DMS153 treated with DMSO at 0.1 percent for 48 hours (cell line): ENCODE measurements at regions not wholly inside any gene's neighbourhood (a gene's known extent, or its start where the extent isn't known, plus 50 kb on each side); places are given as distances from the start of the nearest gene placed in this dataset.

Experiments
- DNase-seq: peaks from one replicate; lab custom pipeline; 2025; ENCODE audit not compliant: unreplicated experiment; lab: John Stamatoyannopoulos, UW

DNA sequence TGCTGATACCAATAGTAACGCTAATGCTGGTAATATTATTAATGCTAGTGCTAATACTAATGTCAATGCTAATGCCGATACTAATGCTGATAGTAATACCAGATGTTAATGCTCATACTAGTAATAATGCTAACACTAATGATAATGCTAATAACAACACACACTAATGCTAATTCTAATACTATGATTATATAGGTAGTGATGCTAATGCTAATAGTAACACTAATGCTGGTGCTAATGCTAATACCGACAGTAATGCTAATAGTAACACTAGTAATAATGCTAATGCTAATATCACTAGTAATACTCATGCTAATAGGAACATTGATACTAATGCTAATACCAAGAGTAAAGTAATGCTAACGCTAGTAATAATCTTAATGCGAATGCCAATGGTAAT, 406.4 kb upstream of the RNF32 start:
- no peak for DNase-seq

GRCh38 chr7:156232931-156233705, 407.5 kb upstream of the RNF32 start:
- DNase-seq = no peak

DNA sequence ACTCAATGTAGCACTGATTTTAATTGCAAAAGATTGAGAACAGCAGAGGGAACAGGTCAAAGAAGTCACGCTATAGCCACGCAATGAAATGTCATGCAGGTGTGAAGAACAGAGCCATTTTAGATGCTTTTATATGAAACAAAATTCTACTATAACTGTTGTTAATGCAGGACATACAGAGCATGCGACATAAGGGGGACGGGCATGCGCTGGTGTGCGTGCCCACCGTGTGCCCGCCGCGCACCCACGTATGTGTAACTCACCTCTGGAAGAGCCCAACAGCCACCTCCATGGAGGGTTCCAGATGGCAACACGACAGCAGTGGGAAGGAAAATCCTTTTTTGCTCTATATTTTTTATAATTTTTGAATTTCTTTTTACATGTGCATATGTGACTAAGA, 410.0 kb upstream of the RNF32 start:
- DNase-seq = no peak

DNA sequence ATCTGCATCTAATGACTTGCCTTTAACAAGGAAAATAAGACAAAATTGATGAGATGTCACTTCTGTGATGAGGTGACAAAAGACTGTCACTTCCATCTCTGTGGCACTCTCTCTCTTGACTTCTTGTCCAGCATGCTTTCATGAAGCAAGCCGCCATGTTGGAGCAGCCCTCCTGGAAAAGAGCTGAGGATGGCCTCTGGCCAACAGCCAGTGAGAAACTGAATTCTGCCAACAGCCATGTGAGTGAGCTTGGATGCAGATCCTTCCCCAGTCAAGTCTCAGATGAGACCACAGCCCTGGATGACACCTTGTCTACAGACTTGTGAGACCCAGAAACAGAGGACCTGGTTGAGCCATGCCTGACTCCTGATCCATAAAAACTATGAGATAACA, 412.6 kb upstream of the SHH start:
- DNase-seq = no peak

DNA sequence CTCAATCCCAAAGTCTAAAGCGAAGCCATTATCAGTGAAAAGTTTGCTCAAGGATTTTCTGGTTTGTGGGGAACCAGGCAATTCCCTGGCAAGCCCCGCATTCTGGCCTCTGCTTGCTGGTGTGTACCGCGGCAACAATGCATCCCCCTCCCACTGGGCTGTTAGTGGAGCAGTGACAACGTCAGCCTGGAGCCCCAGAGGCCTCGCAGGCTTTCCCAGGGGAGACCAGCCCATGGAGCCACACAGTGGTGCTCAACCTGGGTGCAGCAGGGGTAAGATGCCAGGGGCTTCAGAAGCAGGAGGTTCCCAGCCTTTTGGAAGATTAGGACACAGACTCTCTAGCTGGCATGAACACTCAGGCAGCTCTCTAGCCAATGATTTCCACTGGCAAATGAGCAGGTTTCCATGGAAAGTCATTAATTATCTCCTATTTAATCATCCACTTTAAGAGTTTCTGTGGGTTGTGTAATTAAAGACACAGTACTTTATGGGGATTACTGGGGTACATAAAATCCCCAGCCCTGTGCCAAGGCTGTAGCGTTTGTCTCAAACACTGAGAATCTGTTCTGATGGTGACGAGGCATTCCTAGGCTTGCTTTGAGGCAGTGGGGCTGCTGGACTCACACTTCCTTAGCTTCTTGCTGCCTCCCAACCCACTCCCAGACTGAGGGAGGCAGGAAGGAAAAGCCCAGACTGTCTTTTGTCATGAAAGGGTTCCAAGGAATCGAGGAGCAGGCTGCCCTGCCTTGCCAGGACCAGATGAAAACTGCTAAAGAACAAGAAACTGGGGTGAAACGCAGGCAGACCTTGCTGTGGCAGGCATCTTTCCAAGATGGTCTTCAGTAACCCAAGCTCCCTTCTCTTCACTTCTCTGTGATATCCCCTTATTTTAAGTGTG, 411.9 kb upstream of the SHH start:
- DNase-seq = no peak

- no peak for DNase-seq
Observed at GRCh38 chr7:156222611-156223010, 410.3 kb upstream of the SHH start.

- no peak for DNase-seq
Observed at GRCh38 chr7:156222151-156222550, 409.9 kb upstream of the SHH start.

GRCh38 chr7:156220701-156221100, 408.4 kb upstream of the SHH start:
- no peak for DNase-seq

DNA sequence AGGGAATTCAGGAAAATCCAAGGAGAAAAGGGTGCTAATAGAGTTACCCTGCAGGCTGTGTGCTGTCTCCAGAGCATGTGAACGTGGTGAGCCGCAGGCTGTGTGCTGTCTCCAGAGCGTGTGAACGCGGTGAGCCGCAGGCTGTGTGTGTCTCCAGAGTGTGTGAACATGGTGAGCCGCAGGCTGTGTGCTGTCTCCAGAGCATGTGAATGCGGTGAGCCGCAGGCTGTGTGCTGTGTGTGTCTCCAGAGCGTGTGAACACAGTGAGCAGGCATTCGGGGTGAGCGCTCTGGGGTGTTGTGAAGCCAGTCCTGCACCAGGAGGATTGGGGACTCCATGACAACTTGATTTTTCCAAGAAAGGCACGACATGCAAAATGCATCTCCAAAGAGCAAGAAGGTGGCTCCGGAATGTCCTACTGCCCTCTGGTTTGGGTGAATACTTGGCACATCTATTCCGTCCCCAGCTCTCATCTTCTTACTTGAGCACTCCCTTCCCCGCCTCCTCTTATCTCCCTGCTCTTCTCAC, 407.9 kb upstream of the SHH start:
- no peak for DNase-seq

DNA sequence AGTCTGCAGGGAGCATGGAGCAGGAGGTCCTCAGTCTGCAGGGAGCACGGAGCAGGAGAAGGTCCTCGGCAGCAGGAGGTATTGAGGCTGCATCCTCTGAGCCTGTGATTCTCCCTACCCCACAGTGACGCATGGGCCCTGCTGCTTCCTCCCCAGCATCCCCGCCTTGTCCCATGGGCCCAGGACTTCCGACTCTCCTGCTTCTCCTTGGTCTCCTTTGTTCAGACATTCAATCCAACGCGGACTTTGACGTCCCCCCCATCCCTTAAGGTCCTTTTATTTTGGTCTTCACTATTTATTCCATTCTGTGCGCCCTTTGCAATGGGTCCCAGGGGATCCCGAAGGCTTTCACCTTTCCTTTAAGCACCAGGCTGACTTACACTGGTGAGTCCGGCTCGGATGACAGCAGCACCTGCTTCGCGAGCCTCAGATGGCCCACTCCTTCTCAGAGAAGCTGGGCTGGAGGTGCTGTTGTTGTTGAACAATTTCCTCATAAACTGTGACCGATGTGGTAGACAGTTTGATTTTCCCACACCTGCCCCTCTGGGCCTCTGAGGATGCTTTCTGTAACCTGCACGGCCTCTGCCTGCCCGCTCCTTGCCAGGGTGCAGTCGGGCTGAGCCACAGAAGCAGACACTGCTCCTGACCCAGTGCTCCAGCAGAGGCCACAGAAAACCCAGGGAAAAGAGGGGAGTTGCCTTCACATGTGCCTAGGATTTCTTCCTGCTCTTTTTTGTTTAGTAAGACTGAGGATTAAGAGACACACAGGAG, 407.2 kb upstream of the SHH start:
- no peak for DNase-seq

DNA sequence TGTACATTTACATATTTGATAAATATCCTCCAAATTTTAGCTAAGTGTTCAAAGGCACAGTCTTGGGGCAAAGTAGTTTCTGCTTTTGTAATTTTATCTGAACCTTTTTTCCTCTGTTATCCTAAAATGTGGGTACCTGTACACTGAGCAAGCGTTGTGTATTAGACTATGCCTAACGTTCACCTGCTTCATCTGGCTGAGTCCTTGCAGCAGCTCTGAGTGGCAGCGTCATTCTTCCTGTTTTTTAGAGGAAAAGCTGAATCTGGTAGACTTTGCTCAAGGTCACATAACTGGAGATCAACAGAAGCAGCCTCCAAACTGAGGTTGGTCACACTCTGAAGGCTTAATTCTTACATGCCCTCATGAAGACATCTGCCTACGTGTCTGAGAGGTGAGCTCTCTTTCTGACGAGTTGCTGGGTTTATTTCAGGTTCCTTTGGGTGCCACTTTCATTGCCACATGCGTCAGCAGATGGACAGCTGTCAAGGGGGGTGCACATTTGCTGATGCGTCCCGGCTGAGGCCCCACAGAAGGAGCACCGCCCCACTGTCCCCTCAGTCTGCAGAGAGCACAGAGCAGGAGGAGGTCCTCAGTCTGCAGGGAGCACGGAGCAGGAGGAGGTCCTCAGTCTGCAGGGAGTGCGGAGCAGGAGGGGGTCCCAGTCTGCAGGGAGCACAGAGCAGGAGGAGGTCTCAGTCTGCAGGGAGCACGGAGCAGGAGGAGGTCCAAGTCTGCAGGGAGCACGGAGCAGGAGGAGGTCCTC, 406.5 kb upstream of the SHH start:
- no peak for DNase-seq

DNA sequence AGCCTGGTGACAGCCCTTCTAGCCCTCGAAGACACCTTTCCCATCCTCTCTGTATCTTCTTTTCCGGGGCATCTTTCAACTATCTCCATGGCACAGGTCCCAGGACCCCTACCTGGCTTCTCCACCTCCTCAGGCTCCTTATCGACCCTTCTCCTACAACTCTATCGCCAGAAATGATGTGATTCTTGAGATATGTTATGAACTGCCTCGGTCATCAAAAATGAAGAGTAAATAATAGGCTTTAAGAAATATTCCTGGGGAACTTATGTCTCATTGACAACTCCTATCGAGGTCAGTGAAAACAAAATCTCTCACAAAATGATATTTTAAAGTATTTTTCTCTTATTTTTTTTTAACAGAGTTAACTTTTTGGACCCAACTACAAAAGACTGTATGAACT, 405.5 kb upstream of the SHH start:
- DNase-seq = no peak

GRCh38 chr7:156209087-156209486, 396.8 kb upstream of the SHH start:
- DNase-seq = no peak

DNA sequence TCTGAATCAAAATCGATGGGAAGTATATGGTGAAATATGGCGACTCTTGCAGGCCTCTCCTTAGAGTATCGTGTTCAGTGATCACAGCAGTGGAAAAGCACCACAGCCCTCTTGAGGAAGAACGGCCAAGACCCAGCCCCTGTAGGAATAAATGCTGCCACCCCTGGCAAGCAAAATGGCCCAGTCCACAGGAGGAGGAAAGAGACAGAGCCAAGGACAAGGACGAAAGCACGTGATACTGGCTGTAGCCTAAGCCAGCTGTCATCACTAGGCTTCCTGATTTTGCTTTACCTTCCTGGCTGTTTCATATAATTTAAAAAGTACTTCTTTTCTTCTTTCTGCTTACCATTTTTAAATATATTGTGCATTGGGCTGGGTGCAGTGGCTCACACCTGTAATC, 395.0 kb upstream of the SHH start:
- DNase-seq = no peak

GRCh38 chr7:156206174-156206573, 393.9 kb upstream of the SHH start:
- no peak for DNase-seq

GRCh38 chr7:156204820-156205219, 392.6 kb upstream of the SHH start:
- no peak for DNase-seq

DNA sequence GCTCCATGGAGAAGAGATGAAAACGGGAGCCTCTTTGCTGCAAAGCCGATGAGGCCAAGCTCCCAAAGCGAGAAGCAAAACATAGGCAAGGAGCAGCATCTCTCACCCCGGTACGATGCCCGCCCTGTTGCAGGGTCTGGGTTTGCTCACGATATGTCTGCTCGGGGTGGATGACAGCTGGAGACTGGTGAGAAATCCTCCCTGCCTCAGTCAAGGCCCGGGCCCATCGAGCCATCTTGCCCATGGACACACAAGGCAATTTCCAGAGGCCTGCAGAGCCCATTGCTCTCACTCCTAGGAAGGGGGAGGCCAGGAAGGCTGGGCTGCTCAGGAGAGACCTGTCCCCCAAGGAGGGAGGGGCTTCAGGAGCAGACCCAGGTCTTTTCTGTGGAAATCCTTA, 391.7 kb upstream of the SHH start:
- DNase-seq = no peak

GRCh38 chr7:156198277-156198676, 386.0 kb upstream of the SHH start:
- DNase-seq = no peak

DNA sequence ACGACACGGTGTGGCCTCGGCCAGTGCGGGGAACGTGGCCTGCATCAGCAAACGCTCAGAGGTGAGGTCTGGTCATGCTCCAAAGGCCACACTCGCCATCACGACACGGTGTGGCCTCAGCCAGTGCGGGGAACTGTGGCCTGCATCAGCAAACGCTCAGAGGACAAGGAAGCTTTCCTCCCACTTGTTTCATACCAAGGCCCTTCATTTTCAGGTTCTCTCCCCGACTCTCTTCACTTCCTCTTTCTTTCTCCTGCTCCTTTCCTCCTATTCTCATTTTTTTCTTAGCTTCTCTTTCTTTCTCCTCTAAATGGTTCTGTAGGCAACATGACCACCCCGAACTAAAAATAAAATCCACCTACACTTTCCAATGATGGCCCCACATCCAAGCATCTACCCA, 384.4 kb upstream of the SHH start:
- no peak for DNase-seq

DNA sequence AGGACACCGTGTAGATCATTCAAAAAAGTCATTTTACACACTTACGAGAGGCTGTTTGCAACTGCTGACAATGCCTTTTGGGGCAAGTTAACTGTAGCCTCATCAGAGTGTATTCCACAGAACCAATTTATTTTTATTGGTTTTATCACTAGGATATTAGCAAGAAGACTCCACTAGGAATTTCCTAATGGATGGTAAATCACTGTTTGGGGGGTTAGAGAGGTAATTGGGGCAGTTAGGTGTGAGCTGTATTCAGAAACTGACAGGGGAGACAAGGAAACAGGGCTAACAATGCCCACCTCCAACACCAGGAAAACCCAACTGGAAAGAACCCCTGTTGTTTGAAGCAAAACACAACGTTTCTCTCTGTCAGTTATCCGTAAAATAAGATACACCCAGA, 383.0 kb upstream of the SHH start:
- no peak for DNase-seq

- DNase-seq = no peak
Observed at GRCh38 chr7:156194813-156195212, 382.6 kb upstream of the SHH start.
